ENCODE measurements at regions not wholly inside any gene's neighbourhood (a gene's known extent, or its start where the extent isn't known, plus 50 kb on each side); places are given as distances from the start of the nearest gene placed in this dataset. TPM values are rescaled to one million over a fixed set of nuclear protein-coding genes. Genes with fewer than 3 reads are reported as not detected.

GRCh38 chr6:133187657-133188453 lies 53.3 kb upstream of the EYA4 start:
- POLR2A ChIA-PET: no interaction called here
- H3K27me3 ChIP-seq (ENCODE audit: control insufficient read depth, insufficient read depth, low read length): no peaks in the 10 kb centered on the region
- CTCF ChIA-PET: interaction anchor here (0.7 to 1.5 kb wide), 5 partner anchors 225 to 364 kb away, joined by 3 to 5 read pairs (median 3); no protein-coding TSS in a partner anchor

DNA sequence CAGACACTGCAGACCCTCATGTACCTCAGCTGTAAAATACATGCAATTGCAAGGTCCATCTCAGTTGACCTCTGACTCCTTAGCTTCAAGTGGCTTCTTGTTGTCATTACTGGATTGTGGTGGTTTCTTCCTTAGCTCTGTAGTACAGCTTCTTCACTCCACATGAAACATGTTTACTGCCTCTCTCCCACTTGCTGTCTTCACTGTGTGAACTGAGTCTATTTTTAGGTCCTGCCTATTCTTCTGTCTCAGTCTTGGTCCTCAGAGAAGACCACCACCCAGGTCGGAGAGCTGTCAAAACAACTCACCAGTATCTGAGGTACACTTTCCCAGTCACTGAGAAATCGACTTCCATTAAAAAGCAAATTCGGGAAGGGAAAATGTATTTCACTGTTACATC lies 50.2 kb upstream of the EYA4 start:
- H3K27me3 ChIP-seq (ENCODE audit: control insufficient read depth, insufficient read depth, low read length): no peaks in the 10 kb centered on the region
- DNase-seq (ENCODE audit: low read depth, low spot score): no peak
- no peak overlapping the region for H3K27ac ChIP-seq (ENCODE audit: low read depth, low read length)
- TF ChIP-seq, protein P1, sequence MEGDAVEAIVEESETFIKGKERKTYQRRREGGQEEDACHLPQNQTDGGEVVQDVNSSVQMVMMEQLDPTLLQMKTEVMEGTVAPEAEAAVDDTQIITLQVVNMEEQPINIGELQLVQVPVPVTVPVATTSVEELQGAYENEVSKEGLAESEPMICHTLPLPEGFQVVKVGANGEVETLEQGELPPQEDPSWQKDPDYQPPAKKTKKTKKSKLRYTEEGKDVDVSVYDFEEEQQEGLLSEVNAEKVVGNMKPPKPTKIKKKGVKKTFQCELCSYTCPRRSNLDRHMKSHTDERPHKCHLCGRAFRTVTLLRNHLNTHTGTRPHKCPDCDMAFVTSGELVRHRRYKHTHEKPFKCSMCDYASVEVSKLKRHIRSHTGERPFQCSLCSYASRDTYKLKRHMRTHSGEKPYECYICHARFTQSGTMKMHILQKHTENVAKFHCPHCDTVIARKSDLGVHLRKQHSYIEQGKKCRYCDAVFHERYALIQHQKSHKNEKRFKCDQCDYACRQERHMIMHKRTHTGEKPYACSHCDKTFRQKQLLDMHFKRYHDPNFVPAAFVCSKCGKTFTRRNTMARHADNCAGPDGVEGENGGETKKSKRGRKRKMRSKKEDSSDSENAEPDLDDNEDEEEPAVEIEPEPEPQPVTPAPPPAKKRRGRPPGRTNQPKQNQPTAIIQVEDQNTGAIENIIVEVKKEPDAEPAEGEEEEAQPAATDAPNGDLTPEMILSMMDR (IDR thresholded peaks at IDR 0.05; ENCODE audit: low read depth, low read length): no peak
- POLR2A ChIA-PET: no interaction called here
- no peaks in the 10 kb centered on the region for H3K9me3 ChIP-seq (ENCODE audit: control insufficient read depth, insufficient read depth, low read length)
- CTCF ChIA-PET: interaction anchor here (0.5 to 1.4 kb wide), 3 partner anchors 17 to 731 kb away, joined by 3 to 4 read pairs (median 3); no protein-coding TSS in a partner anchor
- no peak overlapping the region for H3K4me3 ChIP-seq (ENCODE audit: low read depth, low read length)

More at GRCh38 chr6:133187657-133188453, 53.3 kb upstream of the EYA4 start:
- DNase-seq (ENCODE audit: low read depth, low spot score): no peak
- Histone ChIP-seq H3K27ac (ENCODE audit: low read depth, low read length) (no peak overlapping the region), H3K9me3 (ENCODE audit: control insufficient read depth, insufficient read depth, low read length) (no peaks in the 10 kb centered on the region), H3K4me3 (ENCODE audit: low read depth, low read length) (no peak overlapping the region)
- TF ChIP-seq, protein P1 (IDR thresholded peaks at IDR 0.05; ENCODE audit: low read depth, low read length): no peak

DNA sequence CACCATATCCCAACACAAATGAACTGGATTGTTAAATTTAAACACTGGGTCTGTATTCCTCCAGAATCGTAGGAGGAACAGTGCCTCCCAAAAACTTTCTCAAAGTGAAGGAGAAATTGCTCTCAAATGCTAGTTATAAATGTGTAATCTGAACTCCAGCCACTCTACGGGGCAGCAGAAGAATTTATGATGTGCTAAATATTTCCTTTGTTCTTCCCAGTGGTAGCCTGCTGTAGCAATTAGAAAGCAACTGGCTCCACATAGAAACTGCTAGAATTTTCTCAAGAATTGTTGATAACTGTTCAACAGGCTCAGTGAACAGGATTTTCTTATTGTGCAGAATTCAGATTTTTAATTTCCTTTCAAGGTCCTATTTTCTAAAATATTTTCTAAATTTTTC lies 49.8 kb upstream of the EYA4 start:
- TF ChIP-seq, protein P1 (IDR thresholded peaks at IDR 0.05; ENCODE audit: low read depth, low read length): no peak
- POLR2A ChIA-PET: interaction anchor here (0.7 kb wide), 1 partner anchor 30 kb away, joined by 3 read pairs; no protein-coding TSS in a partner anchor
- no peak for DNase-seq (ENCODE audit: low read depth, low spot score)
- no peak overlapping the region for H3K27ac ChIP-seq (ENCODE audit: low read depth, low read length)
- CTCF ChIA-PET: interaction anchor here (0.6 to 1.1 kb wide), 12 partner anchors 8 to 905 kb away, joined by 3 to 6 read pairs (median 3); no protein-coding TSS in a partner anchor
- H3K9me3 ChIP-seq (ENCODE audit: control insufficient read depth, insufficient read depth, low read length): no peaks in the 10 kb centered on the region
- H3K27me3 ChIP-seq (ENCODE audit: control insufficient read depth, insufficient read depth, low read length): no peaks in the 10 kb centered on the region
- no peak overlapping the region for H3K4me3 ChIP-seq (ENCODE audit: low read depth, low read length)

Small RNA genes lying in the stretch of these regions (small RNA-seq; reads per million reads assigned to genes)
- gene MTCYBP4 (ENCODE audit: insufficient read length, low read depth): not detected

Measured in AG04450 (cell line).